ENCODE measurements at regions not wholly inside any gene's neighbourhood (a gene's known extent, or its start where the extent isn't known, plus 50 kb on each side); places are given as distances from the start of the nearest gene placed in this dataset.

- no peak overlapping the region for H3K4me3 Mint-ChIP-seq (ENCODE audit: unreplicated experiment)
- no peak overlapping the region for H3K27ac Mint-ChIP-seq (ENCODE audit: unreplicated experiment)
- H3K36me3 Mint-ChIP-seq (ENCODE audit: unreplicated experiment): peaks cover 6% of the 10 kb centered on the region
- H3K27me3 Mint-ChIP-seq (ENCODE audit: unreplicated experiment): peaks cover 2% of the 10 kb centered on the region
- DNase-seq: no peak
- TF ChIP-seq CTCF (IDR thresholded peaks at IDR 0.05; ENCODE audit: partially characterized antibody, unreplicated experiment): no peak
- H3K4me1 Mint-ChIP-seq (ENCODE audit: low read depth, unreplicated experiment): no peaks in the 10 kb centered on the region
- H3K9me3 Mint-ChIP-seq (ENCODE audit: unreplicated experiment): no peaks in the 10 kb centered on the region
These were observed 152.3 kb downstream of the PAX3 start for GRCh38 chr2:222146488-222146887.

- H3K4me3 Mint-ChIP-seq (ENCODE audit: unreplicated experiment): no peak overlapping the region
- peaks cover 2% of the 10 kb centered on the region for H3K27me3 Mint-ChIP-seq (ENCODE audit: unreplicated experiment)
- H3K36me3 Mint-ChIP-seq (ENCODE audit: unreplicated experiment): peaks cover 12% of the 10 kb centered on the region
- TF ChIP-seq CTCF (IDR thresholded peaks at IDR 0.05; ENCODE audit: partially characterized antibody, unreplicated experiment): no peak
- no peak for DNase-seq
- no peak overlapping the region for H3K27ac Mint-ChIP-seq (ENCODE audit: unreplicated experiment)
- no peaks in the 10 kb centered on the region for H3K4me1 Mint-ChIP-seq (ENCODE audit: low read depth, unreplicated experiment)
- H3K9me3 Mint-ChIP-seq (ENCODE audit: unreplicated experiment): no peaks in the 10 kb centered on the region
These were observed 156.8 kb downstream of the PAX3 start for GRCh38 chr2:222142027-222142426.

GRCh38 chr2:222136106-222136630 lies 162.6 kb downstream of the PAX3 start:
- DNase-seq: no peak

GRCh38 chr2:222134654-222135053 lies 164.1 kb downstream of the PAX3 start:
- TF ChIP-seq CTCF (IDR thresholded peaks at IDR 0.05; ENCODE audit: partially characterized antibody, unreplicated experiment): no peak
- Mint-ChIP-seq H3K9me3 (ENCODE audit: unreplicated experiment) (peaks cover 4% of the 10 kb centered on the region), H3K36me3 (ENCODE audit: unreplicated experiment) (peaks cover 20% of the 10 kb centered on the region), H3K4me1 (ENCODE audit: low read depth, unreplicated experiment) (no peaks in the 10 kb centered on the region), H3K27ac (ENCODE audit: unreplicated experiment) (no peak overlapping the region), H3K27me3 (ENCODE audit: unreplicated experiment) (no peaks in the 10 kb centered on the region), H3K4me3 (ENCODE audit: unreplicated experiment) (no peak overlapping the region)
- no peak for DNase-seq

More at GRCh38 chr2:222136106-222136630, 162.6 kb downstream of the PAX3 start:
- H3K27ac Mint-ChIP-seq (ENCODE audit: unreplicated experiment): no peak overlapping the region
- peaks cover 4% of the 10 kb centered on the region for H3K9me3 Mint-ChIP-seq (ENCODE audit: unreplicated experiment)
- peaks cover 20% of the 10 kb centered on the region for H3K36me3 Mint-ChIP-seq (ENCODE audit: unreplicated experiment)
- H3K27me3 Mint-ChIP-seq (ENCODE audit: unreplicated experiment): no peaks in the 10 kb centered on the region
- H3K4me1 Mint-ChIP-seq (ENCODE audit: low read depth, unreplicated experiment): no peaks in the 10 kb centered on the region
- no peak for TF ChIP-seq CTCF (IDR thresholded peaks at IDR 0.05; ENCODE audit: partially characterized antibody, unreplicated experiment)
- no peak overlapping the region for H3K4me3 Mint-ChIP-seq (ENCODE audit: unreplicated experiment)

- DNase-seq: no peak
- no peak overlapping the region for H3K27ac Mint-ChIP-seq (ENCODE audit: unreplicated experiment)
- peaks cover 20% of the 10 kb centered on the region for H3K36me3 Mint-ChIP-seq (ENCODE audit: unreplicated experiment)
- H3K4me3 Mint-ChIP-seq (ENCODE audit: unreplicated experiment): no peak overlapping the region
- TF ChIP-seq CTCF (IDR thresholded peaks at IDR 0.05; ENCODE audit: partially characterized antibody, unreplicated experiment): no peak
- no peaks in the 10 kb centered on the region for H3K4me1 Mint-ChIP-seq (ENCODE audit: low read depth, unreplicated experiment)
- no peaks in the 10 kb centered on the region for H3K27me3 Mint-ChIP-seq (ENCODE audit: unreplicated experiment)
- peaks cover 4% of the 10 kb centered on the region for H3K9me3 Mint-ChIP-seq (ENCODE audit: unreplicated experiment)
These were observed 164.9 kb downstream of the PAX3 start for GRCh38 chr2:222133897-222134296.

All from glutamatergic neuron (in vitro differentiated cells).